Neural progenitor cell (in vitro differentiated cells): ENCODE measurements at regions not wholly inside any gene's neighbourhood (a gene's known extent, or its start where the extent isn't known, plus 50 kb on each side); places are given as distances from the start of the nearest gene placed in this dataset.

Experiments used
- DNase-seq: peaks from one replicate; pipeline ENCODE4 v3.0.0-alpha.2; 2016; ENCODE audit warnings: low spot score
- H2AFZ ChIP-seq: fragments of 200-600 bp; sonication (generic); replicated peaks from 2 replicates; pipeline ENCODE4 v1.6.1; 2016; ENCODE audit warnings: antibody characterized with exemption
- H3F3A ChIP-seq: fragments of 200-600 bp; sonication (generic); 2 replicates; pipeline ENCODE4 v1.6.1; 2016; ENCODE audit warnings: antibody characterized with exemption, low read depth
- H3K27ac ChIP-seq: fragments of 200-600 bp; sonication (generic); 2 replicates; pipeline ENCODE4 v1.5.1; 2016; ENCODE audit warnings: mild to moderate bottlenecking
- H3K27me3 ChIP-seq: fragments of 200-600 bp; sonication (generic); 2 replicates; pipeline ENCODE4 v1.6.1; 2016; ENCODE audit warnings: mild to moderate bottlenecking, moderate library complexity
- H3K36me3 ChIP-seq: fragments of 200-600 bp; sonication (generic); 2 replicates; pipeline ENCODE4 v1.5.1; 2016
- H3K4me1 ChIP-seq: fragments of 200-600 bp; sonication (generic); 2 replicates; pipeline ENCODE4 v1.6.1; 2016; ENCODE audit warnings: mixed run types
- H3K4me2 ChIP-seq: fragments of 200-600 bp; sonication (generic); 2 replicates; pipeline ENCODE4 v1.6.1; 2016
- H3K4me3 ChIP-seq: fragments of 200-600 bp; sonication (generic); 2 replicates; pipeline ENCODE4 v1.5.1; 2016
- H3K79me2 ChIP-seq: fragments of 200-600 bp; sonication (generic); 2 replicates; pipeline ENCODE4 v1.6.1; 2016; ENCODE audit warnings: low read depth
- H3K9ac ChIP-seq: fragments of 200-600 bp; sonication (generic); 2 replicates; pipeline ENCODE4 v1.6.1; 2016
- H3K9me3 ChIP-seq: fragments of 200-600 bp; sonication (generic); 2 replicates; pipeline ENCODE4 v1.5.1; 2016; ENCODE audit warnings: low read depth
- H4K20me1 ChIP-seq: fragments of 200-600 bp; sonication (generic); 2 replicates; pipeline ENCODE4 v1.6.1; 2016; ENCODE audit warnings: low read depth
- H3K27ac Mint-ChIP-seq: 3 replicates; pipeline ENCODE4 v1.8.0; 2021; ENCODE audit warnings: mixed read lengths
- H3K27me3 Mint-ChIP-seq: 2 replicates; pipeline ENCODE4 v1.8.0; 2022; ENCODE audit warnings: low read depth, mild to moderate bottlenecking, inconsistent platforms, moderate library complexity, mixed read lengths; ENCODE audit not compliant: insufficient read depth
- H3K36me3 Mint-ChIP-seq: 3 replicates; pipeline ENCODE4 v1.8.0; 2021; ENCODE audit warnings: mixed read lengths
- H3K4me1 Mint-ChIP-seq: 3 replicates; pipeline ENCODE4 v1.8.0; 2021; ENCODE audit warnings: mixed read lengths
- H3K4me3 Mint-ChIP-seq: 3 replicates; pipeline ENCODE4 v1.8.0; 2021; ENCODE audit warnings: mild to moderate bottlenecking, moderate library complexity, mixed read lengths
- H3K9me3 Mint-ChIP-seq: 3 replicates; pipeline ENCODE4 v1.8.0; 2020; ENCODE audit warnings: mixed read lengths
- EZH2 ChIP-seq: fragments of 200-600 bp; sonication (generic); IDR thresholded peaks from 2 replicates; pipeline ENCODE4 v1.6.1; 2017; ENCODE audit warnings: antibody characterized with exemption, mild to moderate bottlenecking, moderate library complexity
- EZH2phosphoT487 ChIP-seq: fragments of 200-600 bp; sonication (generic); IDR thresholded peaks from 2 replicates; pipeline ENCODE4 v1.6.1; 2017; ENCODE audit warnings: antibody characterized with exemption
- TF ChIP-seq, protein P1 (sequence below): fragments of 200-600 bp; sonication (generic); IDR thresholded peaks from 2 replicates; pipeline ENCODE4 v1.5.1; 2017; ENCODE audit warnings: antibody characterized with exemption, mild to moderate bottlenecking

DNA sequence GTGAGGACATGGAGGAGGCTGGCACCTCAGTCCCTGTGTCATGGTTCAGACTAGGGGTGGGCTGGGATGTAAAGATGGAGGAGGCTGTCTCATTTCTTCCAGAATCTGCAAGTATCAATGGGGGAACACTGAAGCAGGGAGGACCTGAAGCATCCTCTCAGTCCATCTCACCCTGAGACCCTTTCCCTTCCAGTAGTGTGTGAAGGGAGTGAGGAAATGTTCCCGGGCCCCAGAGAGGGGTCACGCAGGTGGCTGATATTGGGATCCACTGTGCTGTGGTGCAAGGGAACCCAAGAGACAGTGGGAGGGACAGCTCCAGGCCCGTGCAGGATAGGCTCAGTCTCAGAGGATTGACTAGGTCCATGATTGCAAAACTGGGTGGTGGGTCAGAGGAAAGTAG is 72.2 kb upstream of the ADPGK start:
- H3K9me3 ChIP-seq = no peaks in the 10 kb centered on the region
- no peak overlapping the region for H3K9ac ChIP-seq
- Mint-ChIP-seq H3K4me1 (peaks cover 9% of the 10 kb centered on the region), H3K9me3 (peaks cover 2% of the 10 kb centered on the region), H3K27me3 (peaks cover 3% of the 10 kb centered on the region), H3K27ac (no peak overlapping the region), H3K4me3 (no peak overlapping the region), H3K36me3 (no peaks in the 10 kb centered on the region)
- H3K79me2 ChIP-seq = no peaks in the 10 kb centered on the region
- no peak for TF ChIP-seq EZH2
- TF ChIP-seq, protein P1, sequence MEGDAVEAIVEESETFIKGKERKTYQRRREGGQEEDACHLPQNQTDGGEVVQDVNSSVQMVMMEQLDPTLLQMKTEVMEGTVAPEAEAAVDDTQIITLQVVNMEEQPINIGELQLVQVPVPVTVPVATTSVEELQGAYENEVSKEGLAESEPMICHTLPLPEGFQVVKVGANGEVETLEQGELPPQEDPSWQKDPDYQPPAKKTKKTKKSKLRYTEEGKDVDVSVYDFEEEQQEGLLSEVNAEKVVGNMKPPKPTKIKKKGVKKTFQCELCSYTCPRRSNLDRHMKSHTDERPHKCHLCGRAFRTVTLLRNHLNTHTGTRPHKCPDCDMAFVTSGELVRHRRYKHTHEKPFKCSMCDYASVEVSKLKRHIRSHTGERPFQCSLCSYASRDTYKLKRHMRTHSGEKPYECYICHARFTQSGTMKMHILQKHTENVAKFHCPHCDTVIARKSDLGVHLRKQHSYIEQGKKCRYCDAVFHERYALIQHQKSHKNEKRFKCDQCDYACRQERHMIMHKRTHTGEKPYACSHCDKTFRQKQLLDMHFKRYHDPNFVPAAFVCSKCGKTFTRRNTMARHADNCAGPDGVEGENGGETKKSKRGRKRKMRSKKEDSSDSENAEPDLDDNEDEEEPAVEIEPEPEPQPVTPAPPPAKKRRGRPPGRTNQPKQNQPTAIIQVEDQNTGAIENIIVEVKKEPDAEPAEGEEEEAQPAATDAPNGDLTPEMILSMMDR = no peak
- no peak for TF ChIP-seq EZH2phosphoT487
- no peaks in the 10 kb centered on the region for H3K27me3 ChIP-seq
- no peaks in the 10 kb centered on the region for H3K4me1 ChIP-seq
- no peak overlapping the region for H3K4me2 ChIP-seq
- H4K20me1 ChIP-seq = no peaks in the 10 kb centered on the region
- DNase-seq = no peak
- H3F3A ChIP-seq = no peaks in the 10 kb centered on the region
- H2AFZ ChIP-seq = no peak overlapping the region
- no peaks in the 10 kb centered on the region for H3K36me3 ChIP-seq
- no peak overlapping the region for H3K27ac ChIP-seq
- no peak overlapping the region for H3K4me3 ChIP-seq

DNA sequence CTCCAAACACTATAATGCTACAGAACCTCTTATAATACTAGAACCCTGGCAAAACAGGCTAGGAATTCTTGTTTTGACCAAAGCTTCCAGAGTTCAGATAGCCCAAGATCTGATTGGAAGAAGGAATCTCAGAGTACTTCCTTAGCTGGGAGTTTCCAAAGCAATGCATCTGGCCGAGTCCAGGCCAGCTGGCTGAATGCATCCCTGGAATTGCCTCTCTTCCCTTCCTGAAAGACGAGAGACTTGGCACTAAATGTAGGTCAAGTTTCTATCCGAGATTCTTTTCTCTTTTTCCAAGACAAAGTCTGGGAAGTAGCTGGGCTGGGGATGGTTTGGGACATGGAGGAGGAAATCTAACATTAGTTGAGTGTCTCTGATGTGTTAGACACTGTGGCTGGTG is 68.7 kb upstream of the ADPGK start:
- Mint-ChIP-seq H3K27ac (no peak overlapping the region), H3K4me3 (peak overlapping the region; percentile 10)
- TF ChIP-seq EZH2 = no peak
- TF ChIP-seq EZH2phosphoT487 = no peak
- TF ChIP-seq, protein P1 = no peak

DNA sequence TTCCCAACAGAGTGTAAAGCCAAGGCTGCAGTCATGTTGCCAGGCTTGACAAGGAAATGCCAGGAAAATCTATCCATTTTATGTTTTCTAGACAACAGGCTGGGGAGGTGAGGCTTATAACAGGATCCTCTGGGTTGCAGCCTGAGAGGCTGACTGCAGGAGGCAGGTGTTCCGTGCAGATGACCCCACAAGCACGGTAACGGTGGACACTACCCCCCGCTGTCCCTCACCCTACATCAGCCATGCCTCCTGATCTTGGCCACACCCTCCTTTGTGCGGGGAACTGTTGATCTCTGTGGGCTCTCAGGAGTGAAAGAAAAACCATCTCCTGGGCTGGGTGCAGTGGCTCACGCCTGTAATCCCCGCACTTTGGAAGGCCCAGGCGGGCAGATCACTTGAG is 68.0 kb upstream of the ADPGK start:
- H3K4me3 ChIP-seq = no peak overlapping the region

More for the DNA sequence above, 68.7 kb upstream of the ADPGK start:
- Mint-ChIP-seq H3K9me3 (no peaks in the 10 kb centered on the region), H3K4me1 (peaks cover 9% of the 10 kb centered on the region), H3K36me3 (no peaks in the 10 kb centered on the region), H3K27me3 (peaks cover 5% of the 10 kb centered on the region)
- H3K4me2 ChIP-seq = no peak overlapping the region
- DNase-seq = no peak
- no peaks in the 10 kb centered on the region for H3K27me3 ChIP-seq
- H3K9ac ChIP-seq = no peak overlapping the region
- H3K79me2 ChIP-seq = no peaks in the 10 kb centered on the region
- H3F3A ChIP-seq = no peaks in the 10 kb centered on the region
- no peaks in the 10 kb centered on the region for H4K20me1 ChIP-seq
- H3K4me3 ChIP-seq = no peak overlapping the region
- H3K9me3 ChIP-seq = no peaks in the 10 kb centered on the region
- H3K27ac ChIP-seq = no peak overlapping the region
- H3K36me3 ChIP-seq = no peaks in the 10 kb centered on the region
- no peaks in the 10 kb centered on the region for H3K4me1 ChIP-seq
- no peak overlapping the region for H2AFZ ChIP-seq

More for the DNA sequence above, 68.0 kb upstream of the ADPGK start:
- Histone ChIP-seq H3K27me3 (no peaks in the 10 kb centered on the region), H3K9me3 (no peaks in the 10 kb centered on the region), H3F3A (no peaks in the 10 kb centered on the region), H3K36me3 (no peaks in the 10 kb centered on the region), H2AFZ (no peak overlapping the region), H4K20me1 (no peaks in the 10 kb centered on the region), H3K4me1 (no peaks in the 10 kb centered on the region), H3K9ac (no peak overlapping the region), H3K27ac (no peak overlapping the region), H3K4me2 (no peak overlapping the region), H3K79me2 (no peaks in the 10 kb centered on the region)
- H3K36me3 Mint-ChIP-seq = no peaks in the 10 kb centered on the region
- H3K4me3 Mint-ChIP-seq = no peak overlapping the region
- H3K4me1 Mint-ChIP-seq = peaks cover 8% of the 10 kb centered on the region
- H3K27ac Mint-ChIP-seq = no peak overlapping the region
- no peak for TF ChIP-seq EZH2phosphoT487
- TF ChIP-seq, protein P1 = no peak
- no peak for TF ChIP-seq EZH2
- DNase-seq = no peak
- H3K9me3 Mint-ChIP-seq = no peaks in the 10 kb centered on the region
- H3K27me3 Mint-ChIP-seq = peaks cover 3% of the 10 kb centered on the region
